GM04504 (cell line): ENCODE measurements at regions not wholly inside any gene's neighbourhood (a gene's known extent, or its start where the extent isn't known, plus 50 kb on each side); places are given as distances from the start of the nearest gene placed in this dataset.

Experiments
- DNase-seq: peaks from one replicate; pipeline ENCODE4 v3.0.0-alpha.2; 2012; ENCODE audit warnings: low read depth

DNA sequence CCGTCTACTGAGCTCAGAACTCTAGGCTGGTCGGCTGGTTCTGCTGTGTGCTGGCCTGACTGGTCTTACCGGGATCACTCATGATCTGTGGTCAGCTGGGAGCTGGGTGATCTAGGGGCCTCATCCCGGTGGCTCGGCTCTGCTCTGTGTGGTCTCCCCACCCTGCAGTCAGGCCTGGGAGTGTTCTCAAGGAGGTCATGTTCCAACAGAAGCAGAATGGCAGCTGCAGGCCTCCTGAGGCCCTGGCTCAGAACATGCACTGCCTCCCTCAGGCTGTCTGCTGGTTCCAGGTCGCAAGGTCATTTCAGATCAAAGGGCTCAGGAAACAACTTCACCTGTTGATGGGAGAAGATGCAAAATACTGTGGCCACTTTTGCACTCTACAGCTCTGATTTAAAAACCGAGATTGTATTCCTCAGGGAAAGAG is 81.1 kb upstream of the RFX8 start:
- DNase-seq: no peak

DNA sequence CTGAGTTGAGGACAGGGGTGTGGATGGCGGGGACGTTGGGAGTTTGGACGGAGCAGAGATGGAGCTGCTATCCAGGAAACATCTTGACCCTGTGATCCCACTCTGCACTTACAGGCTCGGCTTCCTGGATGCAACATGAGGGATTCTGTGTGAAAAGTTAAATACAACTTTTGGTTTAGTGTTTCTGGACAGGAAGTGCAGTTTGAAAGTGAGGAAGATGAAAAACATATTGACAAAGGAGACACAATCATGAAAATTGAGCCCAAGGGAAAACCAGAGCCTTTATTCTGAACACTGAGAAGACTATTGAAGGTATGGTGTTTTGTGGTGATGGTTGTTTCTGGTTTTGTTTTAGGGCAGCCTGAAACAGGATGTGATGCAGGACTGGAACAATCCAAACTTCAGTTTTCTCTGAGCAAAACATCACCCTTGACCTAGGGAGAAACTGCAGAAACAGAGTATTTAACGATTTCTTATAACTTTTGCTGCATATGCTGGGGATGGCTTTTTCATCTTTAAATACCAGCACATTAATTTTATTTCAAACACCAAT is 76.5 kb upstream of the RFX8 start:
- no peak for DNase-seq

DNA sequence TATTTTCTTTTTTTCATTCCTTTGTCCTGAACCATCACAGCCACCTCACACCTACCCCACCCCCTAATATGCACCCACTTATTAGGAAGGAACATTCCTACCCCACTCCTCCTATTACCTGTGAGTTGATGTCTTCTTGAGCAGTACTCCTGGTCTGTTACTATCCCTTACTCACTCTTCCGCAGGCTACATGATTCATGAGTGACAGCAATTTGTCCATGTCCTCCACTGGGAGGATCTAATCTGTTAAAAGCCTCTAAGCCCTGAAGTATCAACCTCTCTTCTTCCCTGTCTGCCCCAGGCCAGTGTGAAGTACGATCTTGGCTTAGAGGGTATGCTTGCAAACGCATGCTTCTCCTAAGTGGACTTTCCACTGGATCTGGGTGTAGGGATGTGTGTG is 75.6 kb upstream of the RFX8 start:
- no peak for DNase-seq

DNA sequence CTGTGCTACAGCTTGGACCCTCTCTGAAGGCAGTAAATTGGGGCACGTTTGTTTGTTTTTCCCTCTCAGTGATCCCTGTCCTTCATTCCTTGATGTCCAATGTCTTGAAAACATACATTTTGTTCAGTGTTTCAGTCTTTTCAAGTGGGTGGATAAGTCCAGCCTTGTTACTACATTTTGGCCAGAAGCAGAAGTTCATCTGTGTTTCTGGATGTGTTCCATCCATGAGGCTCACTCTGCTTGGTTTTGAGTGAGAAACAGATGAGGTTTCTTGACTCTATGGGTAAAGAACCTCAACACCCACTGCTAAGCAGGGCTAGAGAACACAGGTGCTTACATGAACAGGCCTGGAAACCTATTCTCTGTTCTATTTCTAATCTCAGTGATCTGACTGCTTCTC is 74.5 kb upstream of the RFX8 start:
- DNase-seq: no peak

DNA sequence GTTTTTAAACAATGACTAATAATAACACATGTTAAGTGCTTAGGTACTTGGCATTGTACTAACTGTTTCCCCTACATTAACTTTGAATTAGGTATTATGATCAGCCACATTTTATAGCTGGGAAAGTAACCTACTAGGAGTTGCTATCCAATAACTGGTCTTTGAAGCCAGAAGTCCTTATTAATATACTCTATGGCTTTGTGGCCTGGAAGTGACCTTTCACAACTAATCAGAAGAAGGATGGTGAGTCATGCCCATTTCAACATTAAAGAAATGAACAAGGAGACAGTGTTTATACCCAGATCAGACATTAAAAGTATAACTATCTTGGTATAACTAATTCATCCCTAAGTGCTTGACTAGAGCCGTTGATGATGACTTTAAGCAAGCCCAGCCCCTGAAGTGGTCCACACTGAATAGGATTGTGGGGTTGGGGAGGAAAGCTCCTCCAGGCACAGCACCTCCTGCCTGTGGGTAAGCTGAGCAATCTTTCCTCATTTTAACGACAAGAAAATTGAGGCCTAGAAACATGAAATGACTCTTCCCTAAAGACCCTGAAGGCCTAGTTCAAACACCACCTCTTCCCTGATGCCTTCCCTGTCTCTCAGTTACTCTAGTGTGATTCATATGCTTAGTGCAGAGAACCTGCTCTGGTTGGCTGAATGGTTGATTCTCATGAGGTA is 71.6 kb upstream of the RFX8 start:
- no peak for DNase-seq

DNA sequence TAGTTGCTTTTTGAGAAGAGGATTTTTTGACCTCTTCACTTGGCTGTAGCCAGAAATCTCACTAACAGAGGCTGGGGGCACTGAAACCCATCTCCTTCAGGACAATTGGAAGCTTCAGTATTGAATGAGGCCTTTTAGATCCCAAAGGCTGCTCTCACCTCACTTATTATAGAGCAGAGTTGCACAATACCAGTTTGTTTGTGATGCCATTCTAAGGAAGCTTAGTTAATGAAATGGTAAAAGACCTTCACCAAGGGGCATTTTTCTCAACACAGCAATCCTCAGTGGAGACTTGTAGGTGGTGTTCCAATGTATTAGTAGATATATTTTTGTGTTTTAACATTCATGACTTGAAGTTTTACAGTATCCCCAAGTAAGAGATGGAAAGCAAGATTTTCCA is 71.0 kb upstream of the RFX8 start:
- no peak for DNase-seq

DNA sequence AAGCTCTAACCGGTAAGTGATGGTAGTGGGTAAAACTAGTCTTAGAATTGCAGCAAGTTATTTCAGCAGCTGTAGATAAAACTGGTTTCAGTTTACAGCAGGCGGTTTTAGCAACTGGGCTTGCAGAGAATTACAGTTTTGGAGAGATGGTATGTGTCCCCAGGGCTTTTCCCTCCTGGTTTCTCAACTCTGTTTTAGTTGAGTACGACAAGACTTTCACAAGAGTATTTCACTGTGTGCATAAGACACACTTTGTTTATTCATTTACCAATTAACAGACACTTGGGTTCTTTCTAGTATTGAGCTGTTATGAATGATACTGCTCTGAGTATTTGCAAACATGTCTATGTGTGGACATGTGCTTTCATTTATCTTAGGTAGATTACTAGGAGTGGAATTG is 65.6 kb upstream of the RFX8 start:
- peak; percentile 44 for DNase-seq

DNA sequence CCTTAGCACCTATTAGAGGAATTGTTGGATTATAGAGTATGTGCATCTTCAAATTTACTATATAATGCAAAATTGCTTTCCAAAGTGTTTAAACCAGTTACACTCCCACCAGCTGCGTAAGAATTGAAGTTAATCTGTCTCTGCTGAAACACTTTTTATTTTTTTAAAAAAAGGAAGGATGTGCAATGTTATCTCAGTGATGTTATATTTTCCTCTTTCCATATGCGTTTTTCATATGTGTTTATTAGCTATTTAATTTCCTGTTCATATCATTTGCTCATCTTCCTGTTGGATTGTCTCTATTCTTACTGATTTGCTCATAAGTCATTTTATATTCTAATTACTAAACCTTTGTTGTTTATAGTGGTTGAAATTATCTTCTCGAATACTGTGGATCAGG is 63.2 kb upstream of the RFX8 start:
- DNase-seq: no peak

DNA sequence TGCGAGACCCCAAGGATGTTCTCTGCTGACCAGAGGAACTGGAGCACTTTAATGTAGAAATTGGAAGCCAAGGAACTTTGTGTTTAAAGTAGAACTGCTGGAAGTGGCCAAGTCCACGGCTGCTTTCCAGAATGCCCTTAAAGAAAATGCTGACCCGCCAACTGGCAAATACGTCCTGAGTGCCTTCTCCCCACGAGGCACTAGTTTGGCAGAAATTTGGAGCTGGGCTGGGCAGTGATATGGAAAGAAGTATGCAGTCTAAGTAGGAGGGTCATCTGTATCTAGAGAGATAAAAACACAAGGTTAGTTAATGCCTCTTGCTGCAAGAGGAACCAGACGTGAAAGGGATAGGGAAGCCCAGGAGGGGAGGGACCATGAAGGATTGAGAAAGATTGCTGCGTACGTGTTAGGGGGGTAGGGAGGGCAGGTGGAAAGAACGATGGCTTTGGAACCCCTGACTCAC is 59.3 kb upstream of the RFX8 start:
- DNase-seq: no peak

DNA sequence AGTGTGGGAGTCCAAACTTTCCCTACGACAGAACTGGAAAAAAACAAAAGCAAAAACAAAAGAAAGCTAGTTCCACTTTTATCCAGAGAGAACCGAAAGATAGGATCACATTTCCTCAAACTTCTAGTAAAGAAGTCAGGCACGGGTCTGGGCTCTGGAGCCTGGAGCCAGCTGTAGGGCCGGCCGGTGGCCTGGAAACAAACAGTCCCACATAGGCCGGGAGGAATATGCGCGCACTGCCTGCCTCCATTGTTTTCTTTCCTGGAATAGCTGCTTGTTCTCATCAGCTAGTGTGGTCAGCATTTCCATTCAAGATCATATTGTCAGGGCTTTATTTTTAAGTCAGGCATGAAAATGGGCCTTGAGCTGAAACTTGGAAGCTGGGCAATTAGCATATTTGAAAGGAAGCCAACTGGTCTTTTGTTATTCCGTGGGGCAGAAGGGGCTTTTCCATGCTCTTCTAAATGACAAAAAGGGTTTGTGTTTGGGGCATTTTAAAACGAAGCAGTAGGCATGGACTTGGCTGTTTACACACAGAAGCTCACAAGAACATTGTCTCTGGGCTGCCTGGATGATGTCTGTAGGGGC is 58.7 kb upstream of the RFX8 start:
- DNase-seq: no peak

DNA sequence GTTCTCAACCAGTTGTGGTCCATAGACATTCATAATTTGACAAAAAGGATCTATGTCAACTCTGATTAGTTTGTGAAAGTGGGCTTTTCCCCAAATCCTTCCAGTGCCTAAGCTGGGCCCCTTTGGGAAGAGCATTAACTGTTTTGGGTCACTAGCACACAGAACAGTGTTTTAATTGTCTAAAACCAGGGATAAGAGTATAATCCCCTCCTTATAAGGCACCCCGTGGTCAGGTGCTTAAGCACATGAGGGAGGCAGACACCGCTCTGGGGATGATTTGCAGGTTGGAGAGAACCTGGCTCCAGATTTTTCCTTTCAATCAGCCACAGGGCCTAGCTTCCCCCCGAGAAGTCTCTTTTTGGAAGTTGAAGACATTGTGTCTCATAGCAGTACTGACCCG is 53.6 kb upstream of the RFX8 start:
- no peak for DNase-seq

DNA sequence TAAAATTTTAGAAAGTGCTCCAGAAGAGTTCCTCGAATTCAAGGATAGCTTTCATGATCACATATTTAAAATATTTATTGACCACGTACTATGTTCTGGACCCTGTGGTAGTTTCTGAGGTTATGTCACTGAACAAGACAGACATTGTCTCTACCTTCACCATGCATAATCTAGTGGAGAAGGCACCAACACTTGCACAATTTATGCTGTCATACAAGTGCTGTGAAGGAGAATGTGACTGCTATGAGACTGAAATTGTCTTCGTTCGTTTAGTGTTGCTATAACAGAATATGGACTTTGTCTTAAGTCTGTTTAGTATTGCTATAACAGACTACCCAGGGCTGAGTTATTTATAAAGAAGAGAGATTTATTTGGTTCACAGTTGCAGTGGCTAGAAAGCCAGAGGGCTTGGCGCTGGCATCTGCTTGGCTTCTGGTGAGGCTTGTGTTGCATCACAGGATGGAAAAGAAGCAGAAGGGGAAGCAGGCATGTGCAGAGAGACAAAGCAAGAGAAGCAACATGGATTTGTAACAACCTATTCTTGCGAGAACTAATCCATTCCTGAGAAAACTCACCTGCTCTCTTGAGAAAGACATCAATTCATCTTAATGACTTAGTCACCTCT is 50.0 kb upstream of the RFX8 start:
- DNase-seq: no peak
